ENCODE measurements at regions not wholly inside any gene's neighbourhood (a gene's known extent, or its start where the extent isn't known, plus 50 kb on each side); places are given as distances from the start of the nearest gene placed in this dataset.

DNA sequence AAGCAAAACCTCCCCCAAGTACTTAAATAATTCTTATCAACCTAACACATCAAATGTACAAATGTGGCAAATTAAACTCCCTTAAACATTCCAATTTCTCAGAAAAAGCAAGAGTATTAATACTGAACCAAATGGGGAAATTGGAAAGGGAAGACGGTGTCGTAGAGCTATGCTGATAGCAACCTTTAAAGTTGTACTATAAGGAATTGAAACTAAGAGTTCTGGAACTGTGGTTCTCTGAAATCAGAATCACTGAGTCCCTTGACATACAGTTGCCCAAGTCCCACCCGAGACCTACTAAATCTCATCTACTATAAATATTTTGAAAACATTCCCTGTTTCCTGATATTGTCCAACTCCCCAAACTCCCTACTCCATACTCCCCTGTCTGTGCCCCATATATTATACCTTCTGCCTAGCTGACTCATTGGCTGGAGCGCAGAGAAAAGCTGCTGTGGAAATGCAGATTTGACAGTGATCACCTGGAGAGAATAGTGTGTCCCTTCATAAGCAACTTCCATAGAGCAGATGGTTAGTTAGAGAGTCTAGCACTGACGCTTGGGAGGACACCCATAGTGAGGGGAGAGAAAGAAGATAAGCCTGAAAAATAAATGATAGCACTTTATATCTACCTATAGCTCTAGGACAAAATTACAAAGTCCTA, 51.4 kb upstream of the ITM2B start:
- no peak for DNase-seq

- DNase-seq = no peak
These were observed 54.9 kb upstream of the ITM2B start for GRCh38 chr13:48178126-48178525.

- no peak for DNase-seq
These were observed 56.2 kb upstream of the ITM2B start for GRCh38 chr13:48176781-48177180.

- DNase-seq = no peak
These were observed 57.8 kb upstream of the ITM2B start for GRCh38 chr13:48175185-48175584.

DNA sequence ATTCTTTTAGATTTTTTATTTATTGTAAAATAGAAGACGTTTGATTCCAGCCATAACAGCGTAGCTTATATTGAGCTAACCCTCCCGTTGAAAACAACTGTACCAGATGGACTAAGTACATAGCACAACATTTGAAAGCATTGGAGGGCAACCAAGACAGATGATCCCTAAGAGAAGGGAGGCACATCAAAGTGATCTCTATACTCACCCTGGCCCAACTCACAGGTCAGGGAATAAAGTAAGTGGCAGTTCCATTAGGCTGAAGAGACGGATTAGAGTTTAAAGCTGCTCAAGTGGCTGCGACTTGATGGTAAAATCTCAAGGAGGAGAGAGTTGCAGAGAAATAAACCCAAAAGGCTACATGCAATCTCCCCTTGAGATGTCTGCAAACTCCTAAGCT, 65.1 kb upstream of the ITM2B start:
- no peak for DNase-seq

DNA sequence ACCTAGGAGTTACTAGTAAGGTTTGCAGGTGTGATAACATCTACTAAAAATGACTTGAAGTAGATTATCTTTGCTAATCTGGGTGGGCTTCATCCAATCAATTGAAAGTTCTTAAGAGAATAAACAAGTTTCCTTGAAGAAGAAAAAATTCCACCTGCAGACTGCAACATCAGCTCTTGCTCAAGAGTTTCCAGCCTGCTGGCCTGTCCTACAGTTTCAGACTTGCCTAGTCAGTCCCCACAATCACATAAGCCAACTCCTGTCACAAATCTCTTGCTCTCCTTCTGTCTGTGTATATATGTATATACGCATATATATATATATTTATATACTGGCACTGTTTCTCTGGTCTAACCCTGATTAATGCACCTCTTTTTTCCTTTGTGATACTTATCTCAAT, 67.3 kb upstream of the ITM2B start:
- no peak for DNase-seq

DNA sequence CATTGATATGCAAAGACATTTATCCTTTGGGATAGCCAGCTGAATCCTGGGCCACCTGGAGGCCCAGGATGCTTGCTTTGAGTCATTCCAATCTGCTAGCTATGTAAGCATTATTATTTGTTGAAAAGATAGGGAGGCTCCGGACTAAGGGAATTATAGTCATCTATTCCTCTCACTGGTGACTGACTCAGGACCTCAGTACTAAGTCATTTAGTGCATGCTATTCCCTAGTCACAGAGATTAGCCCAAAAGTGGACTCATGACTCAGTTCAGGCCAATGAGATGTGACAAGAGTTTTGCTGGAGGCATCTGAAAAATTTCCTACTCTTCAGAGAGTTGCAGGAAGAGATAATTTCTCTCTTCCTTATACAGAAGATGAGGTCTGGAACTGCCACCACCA, 67.9 kb upstream of the ITM2B start:
- no peak for DNase-seq

- no peak for DNase-seq
These were observed 68.2 kb upstream of the MED4 start for GRCh38 chr13:48163061-48163460.

DNA sequence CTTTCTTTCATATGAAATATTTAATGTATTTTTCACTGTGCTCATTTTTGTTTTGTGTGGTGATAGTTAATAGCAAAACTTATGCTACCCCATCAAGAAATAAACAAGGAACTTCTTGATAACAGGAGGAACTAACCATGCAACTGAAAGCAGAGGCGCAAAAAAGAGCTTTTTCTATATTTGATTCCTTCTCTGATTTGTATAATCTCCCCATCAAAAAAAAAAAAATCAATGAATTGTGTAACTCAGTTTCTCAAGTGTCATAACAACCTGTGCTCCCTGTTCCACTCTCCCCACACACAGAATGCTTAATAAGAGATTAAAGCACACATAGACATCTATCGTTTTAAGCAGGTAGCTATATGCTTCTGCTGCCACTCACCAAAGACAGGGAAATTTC, 67.3 kb upstream of the MED4 start:
- DNase-seq = no peak

DNA sequence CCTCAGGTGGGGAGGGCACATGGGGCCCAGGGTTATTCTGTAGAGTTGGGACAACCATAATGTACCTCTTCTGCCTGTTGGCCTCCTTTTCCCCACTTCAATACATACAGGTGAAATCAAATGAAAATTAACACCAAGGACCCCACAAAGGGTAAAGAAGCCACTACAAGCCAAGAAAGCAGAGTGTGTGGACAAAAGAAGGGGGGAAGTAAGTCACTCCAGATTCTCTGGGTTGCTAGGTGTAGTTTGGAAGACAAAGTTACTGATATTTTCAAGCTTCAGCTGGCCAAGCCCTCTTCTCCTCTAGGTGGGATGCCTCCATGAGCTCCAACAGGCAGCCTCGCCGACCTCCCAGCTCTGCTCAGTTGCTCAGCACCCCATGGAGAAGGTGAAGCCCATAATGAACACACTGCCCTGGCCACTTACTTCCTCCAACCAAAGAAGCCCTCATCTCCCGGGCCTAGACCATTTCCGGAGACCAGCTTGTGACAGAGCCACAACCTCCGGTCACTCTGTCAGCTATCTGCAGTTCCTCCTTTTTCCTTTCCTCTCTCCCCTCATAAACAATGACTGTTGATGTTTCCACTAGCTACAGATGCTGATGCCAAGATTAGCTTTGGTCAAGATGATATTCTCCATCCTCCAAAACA, 66.8 kb upstream of the MED4 start:
- DNase-seq = peak; percentile 19

DNA sequence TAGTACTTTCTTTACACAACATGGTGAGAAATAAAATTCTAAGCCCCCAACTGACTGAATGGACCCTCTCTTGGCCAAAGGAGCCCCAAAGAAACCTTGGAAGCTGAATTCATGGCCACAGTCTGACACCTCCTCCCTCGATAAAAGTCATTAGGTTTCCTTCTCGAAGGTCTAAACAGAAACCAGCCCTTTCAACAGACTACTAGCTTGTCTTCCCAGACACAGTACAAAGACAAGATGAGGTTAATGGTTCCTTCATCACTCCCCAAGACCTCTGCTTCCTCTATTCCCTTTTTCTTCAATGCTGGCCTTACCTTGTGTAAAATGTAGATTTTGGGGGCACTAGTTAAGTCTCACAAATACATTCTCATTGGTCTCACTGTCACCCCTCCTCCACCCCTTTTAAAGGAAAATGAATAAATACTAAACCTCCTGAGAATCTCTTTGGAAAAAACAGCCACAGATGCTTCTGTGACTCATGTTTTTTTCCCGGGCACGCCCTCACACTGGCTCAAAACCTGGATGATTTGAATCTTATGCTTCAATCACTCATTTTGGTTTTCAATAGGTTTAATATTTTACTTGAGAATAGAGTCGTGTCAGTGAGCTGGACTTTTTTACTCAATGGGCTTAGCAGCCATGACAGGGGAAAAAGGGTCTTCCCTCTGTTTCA, 65.8 kb upstream of the MED4 start:
- DNase-seq = no peak

DNA sequence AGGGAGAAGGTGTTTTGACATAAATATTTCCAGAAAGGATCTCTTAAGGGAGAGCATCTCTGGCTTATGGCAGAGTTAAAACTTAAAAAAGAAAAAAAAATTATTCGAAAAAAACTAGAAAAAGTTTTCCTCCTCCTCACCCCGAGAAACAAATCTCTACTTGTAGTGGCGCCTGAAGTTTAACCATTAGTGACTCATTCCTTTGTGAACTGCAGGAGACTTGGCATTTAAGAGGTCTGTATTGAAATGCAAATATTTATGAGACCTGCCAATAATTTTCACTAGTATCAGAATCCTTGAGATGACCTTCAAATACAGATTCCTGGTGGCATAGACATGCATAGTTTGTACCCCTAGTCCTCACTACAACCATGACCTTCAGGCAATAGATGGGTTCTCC, 64.9 kb upstream of the MED4 start:
- no peak for DNase-seq

- no peak for DNase-seq
These were observed 64.5 kb upstream of the MED4 start for GRCh38 chr13:48159401-48159800.

DNA sequence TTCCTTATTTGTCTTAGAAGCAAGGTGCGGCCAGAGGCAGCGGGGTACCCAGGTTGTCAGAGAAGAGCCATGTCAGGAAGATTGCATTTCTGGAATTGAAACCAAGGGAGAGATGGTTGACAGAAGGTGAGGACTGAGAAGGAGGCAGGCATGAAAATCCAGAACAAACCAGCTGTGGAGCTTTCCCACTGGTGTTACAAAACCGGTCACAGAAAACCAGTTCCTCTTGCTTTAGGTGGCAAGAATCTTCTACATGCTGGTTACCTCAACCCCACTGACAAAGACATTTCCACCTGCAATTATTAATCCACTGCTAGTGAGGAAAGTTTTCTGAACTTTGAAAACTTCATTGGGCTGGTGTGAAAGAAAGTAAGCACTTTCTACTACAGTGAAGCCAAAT, 64.0 kb upstream of the MED4 start:
- no peak for DNase-seq

DNA sequence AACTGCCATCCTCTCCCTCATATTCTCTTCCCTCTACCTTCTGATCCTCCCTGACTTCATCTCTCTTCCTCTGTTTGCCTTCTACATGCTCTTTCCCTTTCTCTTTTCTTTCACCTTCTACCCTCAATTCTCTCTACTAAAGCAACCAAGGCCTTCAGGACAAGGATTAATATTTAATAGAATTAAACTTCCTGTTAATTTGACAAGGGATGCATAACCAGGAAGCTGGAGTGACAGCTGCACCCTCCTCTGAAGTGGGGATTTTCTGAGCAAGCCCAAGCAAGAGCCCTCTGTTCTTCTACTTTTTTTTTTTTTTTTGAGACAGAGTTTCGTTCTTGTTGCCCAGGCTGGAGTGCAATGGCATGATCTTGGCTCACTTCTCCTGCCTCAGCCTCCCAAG, 63.4 kb upstream of the MED4 start:
- DNase-seq = no peak

- no peak for DNase-seq
These were observed 61.6 kb upstream of the MED4 start for GRCh38 chr13:48156466-48156865.

DNA sequence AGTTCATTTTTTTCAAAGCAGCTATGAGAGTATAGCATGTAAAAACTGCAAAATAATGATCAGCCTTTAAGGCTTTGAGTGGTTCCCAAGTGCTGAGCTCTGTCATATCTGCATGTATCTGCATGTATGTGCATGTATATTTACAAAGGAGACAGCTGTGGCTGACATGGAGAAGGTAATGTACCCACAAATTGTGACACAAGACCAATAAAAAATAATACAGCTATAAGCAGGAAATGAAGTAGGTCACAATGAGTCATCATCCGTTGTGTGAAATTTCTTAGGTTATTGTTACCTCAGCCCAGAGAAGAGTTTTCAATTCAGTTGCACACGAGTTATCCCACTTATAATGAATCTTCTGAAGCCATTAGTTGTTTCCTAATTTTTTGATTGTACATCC, 60.9 kb upstream of the MED4 start:
- DNase-seq = no peak

- DNase-seq = no peak
These were observed 59.8 kb upstream of the MED4 start for GRCh38 chr13:48154671-48155070.

- DNase-seq = no peak
These were observed 58.3 kb upstream of the MED4 start for GRCh38 chr13:48153186-48153585.

DNA sequence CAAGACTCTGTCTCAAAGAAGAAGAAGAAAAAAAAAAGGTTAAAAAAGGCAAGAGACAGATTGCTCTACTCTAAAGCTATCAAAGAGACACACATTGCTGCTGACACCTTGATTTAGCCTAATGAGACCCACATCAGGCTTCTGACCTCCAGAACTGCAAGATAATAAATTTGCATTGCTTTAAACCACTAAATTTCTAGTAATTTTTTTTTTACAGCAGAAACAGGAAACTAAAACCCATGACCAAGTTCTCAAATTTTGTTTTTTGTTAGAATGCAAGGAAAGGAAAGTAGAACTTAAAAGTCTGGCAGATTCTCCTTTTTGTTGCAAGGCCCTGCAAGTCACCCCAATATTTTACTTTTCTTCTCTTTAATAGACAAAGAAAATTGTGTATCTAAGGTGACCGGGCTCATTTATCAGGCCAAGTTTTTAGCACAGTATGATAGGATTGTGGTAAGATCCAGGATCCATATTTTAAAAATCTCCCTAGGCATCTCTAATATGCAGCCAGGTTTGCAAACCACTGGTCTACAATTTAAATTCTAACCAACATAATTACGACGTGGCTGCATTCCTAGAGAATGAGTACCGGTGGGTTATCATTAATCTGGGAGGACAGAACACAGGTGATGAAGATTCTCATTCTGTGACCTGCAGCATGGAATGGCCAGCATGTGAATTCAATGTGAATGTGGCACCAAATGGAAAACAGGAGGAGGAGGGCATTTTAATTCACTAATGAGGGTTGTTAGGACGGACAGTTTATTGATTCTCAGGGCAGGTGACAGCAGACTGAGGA, 56.7 kb upstream of the MED4 start:
- no peak for DNase-seq

DNA sequence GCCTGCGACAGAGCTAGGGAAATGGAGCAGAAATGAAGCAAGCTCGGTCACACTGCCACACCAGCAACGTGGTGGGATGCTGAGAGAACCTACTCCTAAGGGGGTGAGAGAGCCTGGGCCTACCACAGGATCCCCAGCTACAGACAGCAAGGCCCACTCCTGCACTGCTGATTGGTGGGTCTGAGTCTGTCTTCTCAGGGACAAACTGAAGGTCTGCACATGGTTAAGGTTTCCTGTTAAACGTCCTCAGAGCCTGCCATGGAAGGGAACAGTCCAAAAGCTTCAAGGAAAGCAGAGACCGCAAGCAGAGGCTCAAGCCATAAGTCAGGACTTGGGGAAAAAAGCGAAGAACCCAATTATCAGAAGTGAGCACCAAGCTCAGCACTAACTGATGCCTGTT, 53.5 kb upstream of the MED4 start:
- DNase-seq = no peak

DNA sequence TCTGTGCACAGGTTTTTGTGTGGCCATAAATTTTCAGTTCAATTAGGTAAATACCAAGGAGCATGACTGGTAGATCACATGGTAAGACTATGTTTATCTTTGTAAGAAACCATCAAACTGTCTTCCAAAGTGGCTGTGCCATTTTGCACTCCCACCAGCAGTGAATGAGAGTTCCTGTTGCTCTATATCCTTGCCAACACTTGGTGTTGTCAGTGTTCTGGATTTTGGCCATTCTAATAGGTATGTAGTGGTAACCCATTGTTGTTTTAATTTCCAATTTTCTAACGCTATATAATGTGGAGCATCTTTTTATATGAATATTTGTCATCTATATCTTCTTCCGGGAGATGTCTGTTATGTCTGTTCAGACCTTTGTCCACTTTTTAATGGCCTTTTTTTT, 51.7 kb upstream of the MED4 start:
- no peak for DNase-seq

DNA sequence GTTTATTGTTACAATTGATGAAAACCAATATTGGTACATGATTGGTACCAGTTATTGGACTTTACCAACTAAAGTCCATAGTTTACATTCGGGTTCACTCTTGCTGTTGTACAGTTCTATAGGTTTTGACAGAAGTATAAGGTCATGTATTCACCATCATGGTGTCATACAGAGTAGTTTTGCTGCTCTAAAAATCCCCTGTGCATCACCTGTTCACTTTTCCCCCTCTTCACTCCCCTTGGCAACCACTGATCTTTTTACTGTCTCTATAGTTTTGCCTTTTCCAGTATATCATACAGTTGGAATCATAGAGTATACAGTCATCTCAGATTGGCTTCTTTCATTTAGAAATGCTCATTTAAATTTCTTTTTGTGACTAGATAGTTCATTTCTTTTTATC, 51.2 kb upstream of the MED4 start:
- DNase-seq = no peak

Data from muscle of arm (tissue), 1 donor.